ENCODE measurements at regions not wholly inside any gene's neighbourhood (a gene's known extent, or its start where the extent isn't known, plus 50 kb on each side); places are given as distances from the start of the nearest gene placed in this dataset.

- 0 to 93% (median 55%) methylated on average over 1 to 2 of the region's 2 CpGs; no CpG with 5 or more reads in 2 of the 10 experiments for WGBS, 10 experiments
- H3K4me1 ChIP-seq (replicated peaks in 1 of 2), result no peaks in the 10 kb centered on the region
- ATAC-seq (replicated peaks in 6 of 8), result no peak
- in situ Hi-C loops (cut with MboI; ENCODE audit: low pct_unique_long_range_greater_than_20kb in 2 of 9, low sequenced_read_pairs in 9 of 9, unreplicated experiment in 9 of 9), result no loop called here
- H3K27ac ChIP-seq, result no peak overlapping the region
- H3K4me3 ChIP-seq, result no peak overlapping the region
Observed at GRCh38 chr7:124460555-124460954, 305.0 kb downstream of the GPR37 start.

GRCh38 chr7:124460056-124460450, 305.5 kb downstream of the GPR37 start:
- in situ Hi-C loops (cut with MboI; ENCODE audit: low pct_unique_long_range_greater_than_20kb in 2 of 9, low sequenced_read_pairs in 9 of 9, unreplicated experiment in 9 of 9), result no loop called here
- 10 to 100% (median 94%) methylated on average over 1 of the region's 1 CpG; no CpG with 5 or more reads in 2 of the 10 experiments for WGBS, 10 experiments
- Histone ChIP-seq H3K27ac (no peak overlapping the region), H3K4me1 (replicated peaks in 1 of 2) (no peaks in the 10 kb centered on the region), H3K4me3 (no peak overlapping the region)
- ATAC-seq (replicated peaks in 6 of 8), result no peak

- in situ Hi-C loops (cut with MboI; ENCODE audit: low pct_unique_long_range_greater_than_20kb in 2 of 9, low sequenced_read_pairs in 9 of 9, unreplicated experiment in 9 of 9), result no loop called here
- Histone ChIP-seq H3K4me1 (replicated peaks in 1 of 2) (no peaks in the 10 kb centered on the region), H3K4me3 (no peak overlapping the region), H3K27ac (no peak overlapping the region)
- ATAC-seq (replicated peaks in 6 of 8), result peak in 3 of 8 experiments; percentile 45 to 84 (median 82)
- 0 to 88% (median 69%) methylated on average over 2 to 8 of the region's 8 CpGs for WGBS, 10 experiments
Observed at GRCh38 chr7:124459101-124460055, 306.2 kb downstream of the GPR37 start.

GRCh38 chr7:124457841-124458240, 307.8 kb downstream of the GPR37 start:
- in situ Hi-C loops (cut with MboI; ENCODE audit: low pct_unique_long_range_greater_than_20kb in 2 of 9, low sequenced_read_pairs in 9 of 9, unreplicated experiment in 9 of 9), result no loop called here
- 43 to 100% (median 80%) methylated on average over 2 to 3 of the region's 3 CpGs; no CpG with 5 or more reads in 2 of the 10 experiments for WGBS, 10 experiments
- Histone ChIP-seq H3K27ac (no peak overlapping the region), H3K4me3 (no peak overlapping the region), H3K4me1 (replicated peaks in 1 of 2) (no peaks in the 10 kb centered on the region)
- no peak for ATAC-seq (replicated peaks in 6 of 8)

- Histone ChIP-seq H3K4me3 (no peak overlapping the region), H3K4me1 (replicated peaks in 1 of 2) (no peaks in the 10 kb centered on the region), H3K27ac (no peak overlapping the region)
- in situ Hi-C loops (cut with MboI; ENCODE audit: low pct_unique_long_range_greater_than_20kb in 2 of 9, low sequenced_read_pairs in 9 of 9, unreplicated experiment in 9 of 9), result no loop called here
- no peak for ATAC-seq (replicated peaks in 6 of 8)
- 5 to 100% (median 79%) methylated on average over 1 to 3 of the region's 3 CpGs for WGBS, 10 experiments
Observed at GRCh38 chr7:124456286-124456685, 309.3 kb downstream of the GPR37 start.

- WGBS, 10 experiments, result 4 to 100% (median 90%) methylated on average over 1 to 4 of the region's 4 CpGs
- Histone ChIP-seq H3K27ac (no peak overlapping the region), H3K4me1 (replicated peaks in 1 of 2) (no peaks in the 10 kb centered on the region), H3K4me3 (no peak overlapping the region)
- in situ Hi-C loops (cut with MboI; ENCODE audit: low pct_unique_long_range_greater_than_20kb in 2 of 9, low sequenced_read_pairs in 9 of 9, unreplicated experiment in 9 of 9), result no loop called here
- ATAC-seq (replicated peaks in 6 of 8), result no peak
Observed at GRCh38 chr7:124452186-124452585, 313.4 kb downstream of the GPR37 start.

GRCh38 chr7:124449896-124450295, 315.7 kb downstream of the GPR37 start:
- Histone ChIP-seq H3K27ac (no peak overlapping the region), H3K4me1 (replicated peaks in 1 of 2) (no peaks in the 10 kb centered on the region), H3K4me3 (no peak overlapping the region)
- in situ Hi-C loops (cut with MboI; ENCODE audit: low pct_unique_long_range_greater_than_20kb in 2 of 9, low sequenced_read_pairs in 9 of 9, unreplicated experiment in 9 of 9), result no loop called here
- WGBS, 10 experiments, result 0 to 100% (median 53%) methylated on average over 1 of the region's 1 CpG; no CpG with 5 or more reads in 2 of the 10 experiments
- ATAC-seq (replicated peaks in 6 of 8), result no peak

GRCh38 chr7:124444696-124445480, 320.7 kb downstream of the GPR37 start:
- Histone ChIP-seq H3K27ac (no peak overlapping the region), H3K4me3 (no peak overlapping the region)
- WGBS, 10 experiments, result 0 to 90% (median 83%) methylated on average over 2 of the region's 2 CpGs; no CpG with 5 or more reads in 1 of the 10 experiments

GRCh38 chr7:124443762-124444161, 321.8 kb downstream of the GPR37 start:
- Histone ChIP-seq H3K4me3 (no peak overlapping the region), H3K27ac (no peak overlapping the region), H3K4me1 (replicated peaks in 1 of 2) (no peaks in the 10 kb centered on the region)
- in situ Hi-C loops (cut with MboI; ENCODE audit: low pct_unique_long_range_greater_than_20kb in 2 of 9, low sequenced_read_pairs in 9 of 9, unreplicated experiment in 9 of 9), result no loop called here
- no peak for ATAC-seq (replicated peaks in 6 of 8)

More at GRCh38 chr7:124444696-124445480, 320.7 kb downstream of the GPR37 start:
- H3K4me1 ChIP-seq (replicated peaks in 1 of 2), result no peaks in the 10 kb centered on the region
- in situ Hi-C loops (cut with MboI; ENCODE audit: low pct_unique_long_range_greater_than_20kb in 2 of 9, low sequenced_read_pairs in 9 of 9, unreplicated experiment in 9 of 9), result no loop called here
- ATAC-seq (replicated peaks in 6 of 8), result peak in 1 of 8 experiments; percentile 22

- H3K4me1 ChIP-seq (replicated peaks in 1 of 2), result no peaks in the 10 kb centered on the region
- no peak overlapping the region for H3K4me3 ChIP-seq
- no peak overlapping the region for H3K27ac ChIP-seq
- no peak for ATAC-seq (replicated peaks in 6 of 8)
- in situ Hi-C loops (cut with MboI; ENCODE audit: low pct_unique_long_range_greater_than_20kb in 2 of 9, low sequenced_read_pairs in 9 of 9, unreplicated experiment in 9 of 9), result no loop called here
- WGBS, 10 experiments, result 0 to 96% (median 81%) methylated on average over 2 of the region's 2 CpGs; no CpG with 5 or more reads in 1 of the 10 experiments
Observed at GRCh38 chr7:124440081-124440480, 325.5 kb downstream of the GPR37 start.

- in situ Hi-C loops (cut with MboI; ENCODE audit: low pct_unique_long_range_greater_than_20kb in 2 of 9, low sequenced_read_pairs in 9 of 9, unreplicated experiment in 9 of 9), result no loop called here
- H3K4me1 ChIP-seq (replicated peaks in 1 of 2), result no peaks in the 10 kb centered on the region
- WGBS, 10 experiments, result 8 to 100% (median 91%) methylated on average over 2 to 5 of the region's 5 CpGs
- H3K4me3 ChIP-seq, result no peak overlapping the region
- ATAC-seq (replicated peaks in 6 of 8), result no peak
- H3K27ac ChIP-seq, result no peak overlapping the region
Observed at GRCh38 chr7:124432009-124432578, 333.5 kb downstream of the GPR37 start.

- ATAC-seq (replicated peaks in 6 of 8), result no peak
- H3K4me3 ChIP-seq, result no peak overlapping the region
- WGBS, 10 experiments, result 14 to 100% (median 83%) methylated on average over 1 to 4 of the region's 4 CpGs
- H3K4me1 ChIP-seq (replicated peaks in 1 of 2), result no peaks in the 10 kb centered on the region
- in situ Hi-C loops (cut with MboI; ENCODE audit: low pct_unique_long_range_greater_than_20kb in 2 of 9, low sequenced_read_pairs in 9 of 9, unreplicated experiment in 9 of 9), result no loop called here
- H3K27ac ChIP-seq, result no peak overlapping the region
Observed at GRCh38 chr7:124429923-124430322, 335.7 kb downstream of the GPR37 start.

GRCh38 chr7:124428781-124429180, 336.8 kb downstream of the GPR37 start:
- 37 to 100% (median 83%) methylated on average over 2 to 7 of the region's 7 CpGs; no CpG with 5 or more reads in 1 of the 10 experiments for WGBS, 10 experiments
- no peak overlapping the region for H3K4me3 ChIP-seq
- H3K4me1 ChIP-seq (replicated peaks in 1 of 2), result no peaks in the 10 kb centered on the region
- no peak overlapping the region for H3K27ac ChIP-seq
- in situ Hi-C loops (cut with MboI; ENCODE audit: low pct_unique_long_range_greater_than_20kb in 2 of 9, low sequenced_read_pairs in 9 of 9, unreplicated experiment in 9 of 9), result no loop called here
- no peak for ATAC-seq (replicated peaks in 6 of 8)
